ENCODE measurements at regions not wholly inside any gene's neighbourhood (a gene's known extent, or its start where the extent isn't known, plus 50 kb on each side); places are given as distances from the start of the nearest gene placed in this dataset.

- TF ChIP-seq CTCF (IDR thresholded peaks at IDR 0.05) = no peak
- no peak for TF ChIP-seq EP300 (IDR thresholded peaks at IDR 0.05)
- TF ChIP-seq POLR2A (IDR thresholded peaks at IDR 0.05; ENCODE audit: low read depth) = no peak
- TF ChIP-seq POLR2AphosphoS5 (IDR thresholded peaks at IDR 0.05) = no peak
Observed at GRCh38 chr9:13426606-13427005, 147.1 kb upstream of the MPDZ start.

Data from esophagus muscularis mucosa (tissue), 4 donors.